ENCODE measurements at regions not wholly inside any gene's neighbourhood (a gene's known extent, or its start where the extent isn't known, plus 50 kb on each side); places are given as distances from the start of the nearest gene placed in this dataset.

GRCh38 chr1:218557731-218558130 is 212.6 kb downstream of the TGFB2 start:
- Histone ChIP-seq H3K27ac (no peak overlapping the region), H3K9me3 (no peaks in the 10 kb centered on the region), H3K4me3 (no peak overlapping the region), H3K4me1 (no peaks in the 10 kb centered on the region), H3K36me3 (no peaks in the 10 kb centered on the region), H3K27me3 (no peaks in the 10 kb centered on the region)
- DNase-seq (ENCODE audit: low spot score) = no peak
- TF ChIP-seq, protein P1, sequence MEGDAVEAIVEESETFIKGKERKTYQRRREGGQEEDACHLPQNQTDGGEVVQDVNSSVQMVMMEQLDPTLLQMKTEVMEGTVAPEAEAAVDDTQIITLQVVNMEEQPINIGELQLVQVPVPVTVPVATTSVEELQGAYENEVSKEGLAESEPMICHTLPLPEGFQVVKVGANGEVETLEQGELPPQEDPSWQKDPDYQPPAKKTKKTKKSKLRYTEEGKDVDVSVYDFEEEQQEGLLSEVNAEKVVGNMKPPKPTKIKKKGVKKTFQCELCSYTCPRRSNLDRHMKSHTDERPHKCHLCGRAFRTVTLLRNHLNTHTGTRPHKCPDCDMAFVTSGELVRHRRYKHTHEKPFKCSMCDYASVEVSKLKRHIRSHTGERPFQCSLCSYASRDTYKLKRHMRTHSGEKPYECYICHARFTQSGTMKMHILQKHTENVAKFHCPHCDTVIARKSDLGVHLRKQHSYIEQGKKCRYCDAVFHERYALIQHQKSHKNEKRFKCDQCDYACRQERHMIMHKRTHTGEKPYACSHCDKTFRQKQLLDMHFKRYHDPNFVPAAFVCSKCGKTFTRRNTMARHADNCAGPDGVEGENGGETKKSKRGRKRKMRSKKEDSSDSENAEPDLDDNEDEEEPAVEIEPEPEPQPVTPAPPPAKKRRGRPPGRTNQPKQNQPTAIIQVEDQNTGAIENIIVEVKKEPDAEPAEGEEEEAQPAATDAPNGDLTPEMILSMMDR (IDR thresholded peaks at IDR 0.05) = no peak

DNA sequence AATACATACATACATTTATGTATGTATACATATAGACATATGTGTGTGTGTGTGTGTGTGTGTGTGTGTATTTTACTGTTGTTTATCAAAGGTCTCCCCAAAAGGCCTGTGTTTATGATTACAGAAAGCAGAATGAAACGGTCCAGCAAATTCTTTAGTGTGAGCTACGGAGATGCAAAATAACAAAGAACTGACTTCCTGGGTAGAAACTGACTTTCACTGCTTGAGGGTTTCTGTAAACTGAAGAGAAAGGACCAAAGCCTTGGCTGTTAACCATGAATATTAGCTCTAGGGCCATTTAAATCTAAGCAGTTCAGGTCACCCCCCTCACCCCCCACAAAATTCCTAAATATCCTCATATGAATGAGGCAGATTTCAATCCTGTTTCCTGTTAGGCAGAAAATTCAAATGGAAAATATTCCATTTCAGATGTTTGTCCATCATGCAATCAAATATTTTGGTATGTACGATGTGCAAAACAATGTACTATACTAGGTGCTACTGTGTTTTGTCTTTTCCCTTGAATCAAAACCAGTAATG is 213.2 kb downstream of the TGFB2 start:
- Histone ChIP-seq H3K4me1 (no peaks in the 10 kb centered on the region), H3K27ac (no peak overlapping the region), H3K4me3 (no peak overlapping the region), H3K36me3 (no peaks in the 10 kb centered on the region), H3K27me3 (no peaks in the 10 kb centered on the region), H3K9me3 (no peaks in the 10 kb centered on the region)
- TF ChIP-seq, protein P1 (IDR thresholded peaks at IDR 0.05) = no peak
- no peak for DNase-seq (ENCODE audit: low spot score)

DNA sequence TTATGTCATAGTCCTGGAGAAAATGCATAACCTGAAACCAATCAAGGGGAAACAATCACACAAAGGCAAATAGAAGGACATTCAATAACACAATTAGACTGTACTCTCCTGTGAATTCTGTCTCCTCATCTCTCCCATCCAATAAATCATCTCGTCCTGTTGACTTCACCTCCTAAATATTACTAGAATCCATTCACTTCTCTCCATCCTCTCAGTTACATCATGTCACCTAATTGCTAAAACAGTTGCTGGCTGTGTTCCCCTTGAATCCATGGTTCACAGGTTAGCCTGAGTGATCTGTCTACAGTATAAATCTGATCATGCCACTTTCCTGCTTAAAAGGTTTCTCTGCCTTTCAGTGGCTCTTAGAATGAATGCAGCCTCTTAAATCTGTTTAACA is 220.2 kb downstream of the TGFB2 start:
- no peak for DNase-seq (ENCODE audit: low spot score)
- no peaks in the 10 kb centered on the region for H3K9me3 ChIP-seq
- no peak overlapping the region for H3K27ac ChIP-seq
- TF ChIP-seq, protein P1 (IDR thresholded peaks at IDR 0.05) = no peak
- no peaks in the 10 kb centered on the region for H3K4me1 ChIP-seq
- no peak overlapping the region for H3K4me3 ChIP-seq
- H3K27me3 ChIP-seq = no peaks in the 10 kb centered on the region
- H3K36me3 ChIP-seq = no peaks in the 10 kb centered on the region

- TF ChIP-seq, protein P1 (IDR thresholded peaks at IDR 0.05) = no peak
- DNase-seq (ENCODE audit: low spot score) = no peak
- Histone ChIP-seq H3K4me3 (no peak overlapping the region), H3K4me1 (no peaks in the 10 kb centered on the region), H3K27me3 (no peaks in the 10 kb centered on the region), H3K27ac (no peak overlapping the region), H3K36me3 (no peaks in the 10 kb centered on the region), H3K9me3 (no peaks in the 10 kb centered on the region)
These were observed 223.9 kb downstream of the TGFB2 start for GRCh38 chr1:218568962-218569550.

- no peaks in the 10 kb centered on the region for H3K27me3 ChIP-seq
- no peaks in the 10 kb centered on the region for H3K4me1 ChIP-seq
- TF ChIP-seq, protein P1 (IDR thresholded peaks at IDR 0.05) = no peak
- no peaks in the 10 kb centered on the region for H3K36me3 ChIP-seq
- no peaks in the 10 kb centered on the region for H3K9me3 ChIP-seq
- no peak for DNase-seq (ENCODE audit: low spot score)
- H3K4me3 ChIP-seq = no peak overlapping the region
- no peak overlapping the region for H3K27ac ChIP-seq
These were observed 225.3 kb downstream of the TGFB2 start for GRCh38 chr1:218570456-218570855.

- Histone ChIP-seq H3K4me3 (no peak overlapping the region), H3K9me3 (no peaks in the 10 kb centered on the region), H3K27me3 (no peaks in the 10 kb centered on the region), H3K4me1 (no peaks in the 10 kb centered on the region), H3K36me3 (no peaks in the 10 kb centered on the region), H3K27ac (no peak overlapping the region)
- TF ChIP-seq, protein P1 (IDR thresholded peaks at IDR 0.05) = no peak
- no peak for DNase-seq (ENCODE audit: low spot score)
These were observed 226.4 kb downstream of the TGFB2 start for GRCh38 chr1:218571491-218571890.
